ENCODE measurements at regions not wholly inside any gene's neighbourhood (a gene's known extent, or its start where the extent isn't known, plus 50 kb on each side); places are given as distances from the start of the nearest gene placed in this dataset.

GRCh38 chr6:15810618-15811017 is 147.8 kb upstream of the DTNBP1 start:
- TF ChIP-seq CTCF (IDR thresholded peaks at IDR 0.05) (no peak), POLR2A (IDR thresholded peaks at IDR 0.05) (no peak)

Data from stomach (tissue), 4 donors.